ENCODE measurements at regions not wholly inside any gene's neighbourhood (a gene's known extent, or its start where the extent isn't known, plus 50 kb on each side); places are given as distances from the start of the nearest gene placed in this dataset.
A peak's percentile ranks its signal among the peaks of the same experiment; 100 is the strongest.
"Not testable (repeated sequence)": the region's sequence is repeated elsewhere in the genome, so short reads cannot be mapped to it uniquely, and the experiment has no call there.

DNA sequence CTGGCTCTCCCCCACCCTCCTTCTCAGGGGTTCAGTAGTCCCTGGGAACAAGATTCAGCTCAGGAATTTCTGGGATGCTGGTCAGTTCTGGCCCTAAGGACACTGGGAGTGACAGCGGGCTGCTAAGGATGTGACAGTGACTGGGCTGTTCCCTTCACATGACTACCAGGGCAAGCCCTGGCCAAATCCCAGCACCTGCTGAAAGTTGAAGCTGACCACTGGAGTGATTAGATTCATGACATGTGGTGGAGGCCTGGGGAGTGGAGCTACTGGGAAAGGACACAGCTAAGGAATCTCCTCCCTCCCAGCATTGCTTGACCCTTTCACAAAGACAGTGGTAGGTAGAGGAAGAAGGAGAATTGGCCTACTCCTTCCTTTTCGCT is 204.9 kb downstream of the DAD1 start:
- DNase-seq: no peak

DNA sequence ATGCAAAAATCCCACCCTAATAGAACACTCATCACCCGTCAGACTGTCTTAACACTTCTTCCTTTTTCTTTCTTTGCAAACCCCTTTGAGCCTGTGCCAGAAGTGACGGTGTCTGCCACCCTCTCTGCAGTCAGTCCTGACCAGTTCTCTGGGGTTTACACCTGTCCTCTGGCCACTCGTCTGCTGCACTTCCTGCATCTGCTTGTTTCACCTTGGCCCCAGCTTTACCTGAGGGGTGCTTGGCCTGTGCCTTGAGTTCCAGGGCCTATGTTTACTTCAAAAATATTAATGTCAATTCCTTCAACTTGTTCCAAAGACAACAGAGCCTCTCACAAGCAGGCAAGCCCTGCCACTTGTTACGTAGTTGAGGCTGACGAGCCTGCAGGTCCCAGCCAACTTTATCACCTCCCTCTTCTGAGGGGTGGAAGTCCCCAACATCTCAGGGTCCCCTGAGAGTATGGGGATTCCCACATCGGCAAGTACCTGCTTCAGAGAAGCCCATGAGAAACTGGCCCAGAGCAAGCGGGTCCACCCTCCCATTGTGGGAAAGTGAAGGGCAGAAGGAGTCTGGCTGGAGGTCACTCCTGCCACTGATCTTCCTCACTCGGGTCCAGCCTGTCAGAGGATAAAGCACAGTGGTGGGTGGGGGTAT is 205.4 kb downstream of the DAD1 start:
- DNase-seq: no peak

DNA sequence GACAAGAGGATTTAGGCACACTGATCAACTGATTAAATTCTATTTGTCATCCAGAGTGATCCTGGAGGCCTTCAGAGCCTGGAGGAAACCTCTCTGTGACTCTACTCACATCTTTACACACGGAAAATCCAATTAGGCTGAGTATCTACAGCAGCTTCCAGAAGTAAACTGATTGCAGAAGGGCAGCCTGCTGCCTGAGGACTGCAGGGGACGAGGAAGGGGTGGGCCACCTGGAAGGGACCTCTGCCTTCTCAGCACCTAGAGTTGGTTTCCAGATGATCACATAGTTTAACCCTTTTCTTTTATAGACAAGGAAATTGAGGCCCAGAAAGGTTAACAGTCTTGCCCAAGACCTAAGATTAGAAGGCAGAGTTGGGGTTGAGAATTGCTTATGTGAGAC is 206.1 kb downstream of the DAD1 start:
- DNase-seq: no peak

DNA sequence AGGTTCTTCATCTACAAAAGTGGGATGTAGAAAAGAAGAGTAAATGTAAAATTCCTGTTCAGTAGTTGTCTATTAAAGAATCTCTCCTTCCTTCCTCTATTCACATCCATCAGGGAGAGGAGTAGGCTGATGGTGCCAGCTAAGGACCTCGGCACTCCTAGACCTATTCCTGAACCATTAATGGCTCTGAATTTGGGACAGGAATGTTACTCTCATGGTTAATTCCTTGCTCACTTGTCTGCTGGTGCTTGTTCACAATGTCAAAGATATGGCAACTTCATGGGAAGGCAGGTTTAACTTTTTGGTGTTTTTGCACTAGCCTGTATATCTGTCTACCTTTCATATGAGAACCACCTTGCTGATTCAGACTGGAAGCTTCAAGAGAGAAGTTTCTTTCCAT is 206.6 kb downstream of the DAD1 start:
- DNase-seq: no peak

DNA sequence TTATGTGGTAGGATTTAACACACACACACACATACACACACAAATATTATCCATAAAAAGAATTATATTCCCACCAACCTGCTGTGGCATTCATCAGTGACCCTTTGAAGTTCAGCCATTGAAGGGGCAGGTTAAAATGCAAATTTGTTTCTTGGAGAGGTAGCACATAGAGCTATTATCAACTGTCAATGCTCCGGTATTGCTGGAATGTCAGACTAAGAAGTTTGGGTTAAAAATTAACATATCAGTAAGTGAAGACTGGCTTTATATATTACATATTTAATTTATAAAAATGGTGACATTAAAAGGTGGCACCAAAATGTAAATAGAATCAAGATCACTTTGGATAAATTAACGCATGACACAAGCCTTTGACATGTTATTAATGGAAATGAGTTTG is 207.3 kb downstream of the DAD1 start:
- DNase-seq: no peak

DNA sequence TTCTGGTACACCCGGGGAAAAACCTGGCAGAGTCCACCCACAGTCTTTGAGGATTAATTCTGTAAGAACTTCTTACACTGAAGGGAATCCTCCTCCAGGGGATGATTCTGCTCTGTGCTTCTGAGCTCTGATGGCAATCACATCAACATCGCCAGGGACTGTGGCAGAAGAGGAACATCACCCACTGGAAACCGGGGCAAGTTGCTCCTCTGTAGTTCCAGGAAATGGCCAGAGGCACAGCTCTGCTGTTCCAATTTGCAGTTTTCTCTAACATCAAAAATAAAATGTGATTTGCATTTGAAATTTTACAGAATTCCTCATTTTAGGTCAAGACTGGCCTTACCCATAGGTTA is 207.6 kb downstream of the DAD1 start:
- DNase-seq: no peak

DNA sequence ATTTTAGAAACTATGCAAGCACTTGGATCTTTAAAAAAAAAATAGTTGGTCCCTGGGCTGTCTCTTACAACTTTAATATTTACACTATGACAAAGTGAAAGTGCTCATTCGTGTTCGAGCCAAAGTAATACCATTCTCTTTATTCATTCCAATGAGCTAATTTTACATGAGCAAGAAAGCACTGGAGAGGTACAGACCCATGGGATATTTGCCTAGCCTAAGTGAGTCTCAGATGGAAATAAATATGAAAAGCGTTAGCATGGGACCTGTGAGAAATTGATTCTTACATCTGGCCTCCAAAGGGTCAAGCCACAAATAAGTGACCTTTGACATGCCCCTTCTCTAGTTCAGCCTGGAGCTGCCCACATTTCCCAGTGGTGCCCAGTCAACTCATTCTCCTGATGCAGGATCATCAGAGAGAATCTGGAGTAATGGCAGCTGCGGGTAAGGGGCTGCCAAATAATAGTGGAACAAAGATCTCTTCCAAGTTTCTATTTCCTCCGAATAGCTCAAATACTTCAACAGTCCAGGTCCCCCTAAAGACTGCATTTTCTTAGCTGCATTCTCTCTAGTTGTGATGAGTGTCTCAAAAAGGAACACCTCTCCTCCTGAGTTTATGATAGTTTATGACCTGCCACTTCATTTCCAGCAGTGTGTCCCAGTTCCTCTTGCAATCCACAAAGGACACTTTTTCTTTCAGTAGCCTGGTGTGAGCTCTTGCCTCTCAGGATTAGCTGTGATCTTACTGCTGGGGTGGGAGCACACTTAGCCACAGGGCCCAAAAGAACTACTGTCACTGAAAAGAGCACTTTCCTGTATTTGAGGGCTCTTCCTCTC is 208.2 kb downstream of the DAD1 start:
- no peak for DNase-seq

DNA sequence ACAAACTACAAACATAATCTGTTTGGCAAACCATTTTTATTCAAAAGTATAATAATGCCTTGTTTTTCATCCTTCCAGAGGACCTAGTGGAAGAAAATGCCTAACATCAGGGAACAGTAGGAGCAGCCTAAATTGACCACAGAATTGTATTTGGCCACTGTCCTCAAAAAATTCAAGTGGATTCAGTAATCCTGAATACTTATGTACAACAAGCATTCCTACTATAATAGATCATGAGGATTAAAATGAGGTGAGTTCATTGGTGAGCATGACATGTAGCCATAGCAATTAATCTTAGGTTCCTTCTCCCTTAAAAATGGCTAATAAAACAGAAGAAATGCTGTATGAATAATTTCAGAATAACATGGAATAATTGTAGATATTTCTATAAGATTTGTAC is 209.3 kb downstream of the DAD1 start:
- no peak for DNase-seq

DNA sequence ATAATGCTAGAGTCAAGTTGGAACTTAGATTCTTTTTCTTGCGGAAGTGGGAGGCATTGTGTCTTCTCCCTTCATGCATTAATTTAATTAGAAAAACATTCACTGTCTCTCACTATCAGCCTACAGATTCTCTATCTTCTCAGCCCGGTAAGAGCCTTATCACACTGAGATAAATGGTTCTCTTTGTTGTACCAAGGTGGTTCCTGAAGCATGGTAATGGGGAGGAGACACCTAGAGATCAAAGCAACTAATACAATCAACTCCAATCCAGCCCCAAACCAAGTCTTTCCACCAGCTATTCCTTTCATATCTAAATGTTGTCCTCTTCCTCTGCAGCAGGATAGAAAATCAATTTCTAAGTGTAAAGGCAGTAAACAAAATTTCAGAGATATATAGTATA is 210.8 kb downstream of the DAD1 start:
- DNase-seq: no peak

DNA sequence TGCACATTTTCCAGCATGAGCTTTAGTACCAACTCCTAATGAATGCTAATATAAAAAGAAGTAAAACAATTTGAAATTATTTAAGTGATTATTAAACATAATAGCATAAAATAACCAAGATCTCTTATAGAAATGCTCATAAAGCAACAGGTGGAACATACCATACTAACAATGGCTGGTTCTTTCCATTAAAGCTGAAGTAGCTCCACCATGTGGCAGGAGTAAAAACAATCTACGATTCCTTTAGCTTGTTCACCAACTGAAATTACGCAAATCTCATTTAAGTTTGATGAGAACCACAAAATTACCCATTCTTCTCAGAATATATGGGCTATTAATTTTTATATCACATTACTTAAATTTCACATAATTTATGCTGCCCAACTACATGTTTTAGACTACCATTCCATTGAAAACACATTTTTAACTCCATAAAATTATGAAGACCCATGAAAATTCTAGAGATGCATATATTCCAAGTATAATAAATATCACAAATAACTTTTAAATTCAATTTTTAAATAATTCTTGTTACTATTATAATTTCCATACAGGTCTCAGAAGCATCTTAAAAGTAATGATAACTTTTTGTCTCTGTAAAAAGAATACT is 213.6 kb downstream of the DAD1 start:
- DNase-seq: peak; percentile 77

DNA sequence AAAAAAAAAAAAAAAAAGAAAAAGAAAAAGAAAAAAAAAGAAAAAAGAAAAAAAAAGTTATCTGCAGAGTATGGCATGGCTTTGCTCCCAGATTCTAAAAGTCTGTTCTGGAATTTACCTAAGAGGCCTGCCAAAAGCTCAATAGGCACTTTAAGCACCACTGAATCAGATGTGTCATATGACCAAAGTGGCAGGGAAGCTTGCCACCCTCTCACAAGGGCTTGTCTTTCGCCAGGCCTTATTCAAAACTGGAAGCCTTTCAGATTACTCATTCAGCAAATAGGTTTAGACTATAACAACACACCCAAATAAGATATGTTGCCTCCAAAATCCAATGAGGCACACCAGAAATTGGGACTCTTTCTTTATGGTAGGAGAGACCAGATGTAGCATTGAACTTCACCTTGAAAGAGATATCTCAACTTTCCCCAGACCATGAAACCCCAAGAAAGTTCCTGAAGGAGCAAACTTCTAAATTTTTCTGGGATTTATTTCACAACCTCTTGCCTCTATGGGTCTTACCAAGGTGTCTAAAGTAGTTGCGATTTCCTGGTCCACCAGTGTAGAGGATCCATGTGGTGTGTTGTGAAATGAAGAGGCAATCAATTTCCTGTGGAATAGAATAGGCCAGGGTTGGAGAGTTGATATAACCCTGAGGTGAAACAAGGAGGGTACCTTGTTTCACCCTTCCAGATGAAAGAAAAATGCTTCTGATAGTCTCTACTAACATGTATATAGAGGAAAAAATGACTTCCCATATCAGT is 218.8 kb downstream of the DAD1 start:
- no peak for DNase-seq

DNA sequence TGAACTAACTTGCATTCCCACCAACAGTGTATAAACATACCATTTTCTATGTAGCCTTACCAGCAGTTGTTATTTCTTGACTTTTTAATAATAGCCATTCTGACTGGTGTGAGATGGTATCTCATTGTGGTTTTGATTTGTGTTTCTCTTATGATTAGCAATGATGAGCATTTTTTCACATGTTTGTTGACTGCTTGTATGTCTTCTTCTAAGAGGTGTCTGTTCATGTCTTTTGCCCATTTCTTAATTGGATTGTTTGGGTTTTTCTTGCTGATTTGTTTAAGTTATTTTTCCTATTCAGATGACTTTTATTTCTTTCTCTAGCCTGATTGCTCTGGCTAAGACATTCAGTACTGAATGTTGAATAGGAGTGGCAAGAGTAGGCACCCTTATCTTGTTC is 230.3 kb downstream of the DAD1 start:
- no peak for DNase-seq

DNA sequence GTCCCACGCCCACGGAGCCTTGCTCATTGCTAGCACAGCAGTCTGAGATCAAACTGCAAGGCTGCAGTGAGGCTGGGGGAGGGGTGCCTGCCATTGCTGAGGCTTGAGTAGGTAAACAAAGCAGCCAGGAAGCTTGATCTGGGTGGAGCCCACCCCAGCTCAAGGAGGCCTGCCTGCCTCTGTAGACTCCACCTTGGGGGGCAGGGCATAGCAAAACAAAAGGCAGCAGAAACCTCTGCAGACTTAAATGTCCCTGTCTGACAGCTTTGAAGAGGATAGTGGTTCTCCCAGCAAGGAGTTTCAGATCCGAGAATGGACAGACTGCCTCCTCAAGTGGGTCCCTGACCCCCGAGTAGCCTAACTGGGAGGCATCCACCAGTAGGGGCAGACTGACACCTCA is 239.7 kb downstream of the DAD1 start:
- not testable (repeated sequence) for DNase-seq

DNA sequence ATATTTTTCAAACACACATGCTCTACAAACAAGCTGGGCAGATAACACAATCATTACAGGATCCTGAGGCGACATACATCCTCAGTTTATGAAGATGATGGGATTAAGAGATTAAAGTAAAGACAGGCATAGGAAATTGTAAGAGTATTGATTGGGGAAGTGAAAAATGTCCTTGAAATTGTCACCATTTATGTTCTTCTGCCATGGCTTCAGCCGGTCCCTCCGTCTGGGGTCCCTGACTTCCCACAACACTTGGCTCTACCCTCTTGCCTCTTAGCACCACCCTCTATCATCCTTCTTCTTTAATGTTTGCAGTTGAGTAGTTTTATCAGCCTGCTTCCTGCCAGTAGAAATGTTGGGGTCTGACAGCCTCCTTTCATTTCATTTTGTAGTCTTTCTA is 244.4 kb downstream of the DAD1 start:
- no peak for DNase-seq

DNA sequence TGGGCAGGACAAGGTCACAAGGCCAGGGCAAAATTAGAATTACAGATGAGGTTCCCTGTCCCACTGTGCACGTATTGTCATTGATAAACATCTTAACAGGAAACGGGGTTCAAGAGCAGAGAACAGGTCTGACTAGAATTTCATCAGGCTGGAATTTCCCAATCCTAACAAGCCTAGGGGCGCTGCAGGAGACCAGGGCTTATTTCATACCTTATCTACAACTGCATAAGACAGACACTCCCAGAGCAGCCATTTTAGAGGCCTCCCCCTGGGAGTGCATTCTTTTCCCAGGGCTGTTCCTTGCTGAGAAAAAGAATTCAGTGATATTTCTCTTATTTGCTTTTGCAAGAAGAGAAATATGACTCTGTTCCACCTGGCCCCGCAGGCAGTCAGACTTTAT is 244.8 kb downstream of the DAD1 start:
- not testable (repeated sequence) for DNase-seq

DNA sequence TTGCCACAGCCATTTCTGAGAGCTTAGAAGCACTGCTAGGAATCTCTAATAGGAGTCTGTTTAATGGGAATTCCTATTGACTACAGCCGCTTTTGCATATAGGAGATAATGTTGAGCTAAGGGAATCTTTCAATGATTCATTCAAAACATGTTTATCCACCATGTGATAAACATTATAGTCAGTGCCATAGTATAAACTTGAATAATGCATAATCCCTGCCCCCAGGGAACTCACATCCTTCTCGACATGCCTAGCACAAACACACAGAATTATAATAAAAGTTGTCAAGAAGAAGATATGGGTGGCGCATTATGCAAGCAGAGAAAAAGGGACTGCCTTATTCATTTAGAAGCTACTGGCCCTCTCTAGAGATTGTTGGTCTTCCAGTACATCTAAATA is 248.0 kb downstream of the DAD1 start:
- DNase-seq: no peak

DNA sequence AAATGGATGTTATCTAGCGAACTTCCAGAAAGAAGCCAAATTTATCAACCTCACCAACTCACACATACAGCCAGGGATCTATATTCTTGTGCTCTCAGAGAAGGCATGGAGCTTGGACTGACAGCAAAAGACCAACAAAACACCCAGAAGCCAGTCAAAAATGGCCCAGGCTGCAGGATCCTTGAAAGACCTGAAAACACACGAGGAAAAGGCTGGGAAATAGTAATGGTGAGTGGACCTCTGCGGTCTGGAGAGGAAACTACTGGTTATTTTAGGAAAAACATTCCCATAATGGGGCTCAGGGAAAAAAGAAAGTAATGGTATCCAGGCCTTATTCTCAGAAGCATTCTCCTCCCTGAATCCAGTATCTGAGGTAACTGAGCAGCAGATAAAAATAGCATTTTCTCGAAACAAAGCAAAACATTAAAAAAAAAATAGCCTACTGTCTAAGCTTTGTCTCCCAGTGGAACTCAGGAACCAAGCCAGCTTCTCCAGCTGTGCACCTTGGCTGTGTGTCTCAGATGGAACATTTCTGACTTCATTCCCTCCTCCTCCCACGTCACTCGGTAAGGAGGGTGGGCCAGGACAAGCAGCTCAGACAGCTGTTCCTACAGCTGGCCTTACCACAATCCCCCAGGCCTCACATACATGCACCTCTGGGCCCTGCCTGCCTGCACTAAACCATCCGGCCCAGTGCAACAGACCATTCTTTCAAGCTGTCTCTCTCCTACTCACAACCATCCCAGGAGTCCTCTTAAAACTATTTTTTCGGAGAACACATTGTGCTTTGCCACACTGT is 249.9 kb downstream of the DAD1 start:
- DNase-seq: no peak

DNA sequence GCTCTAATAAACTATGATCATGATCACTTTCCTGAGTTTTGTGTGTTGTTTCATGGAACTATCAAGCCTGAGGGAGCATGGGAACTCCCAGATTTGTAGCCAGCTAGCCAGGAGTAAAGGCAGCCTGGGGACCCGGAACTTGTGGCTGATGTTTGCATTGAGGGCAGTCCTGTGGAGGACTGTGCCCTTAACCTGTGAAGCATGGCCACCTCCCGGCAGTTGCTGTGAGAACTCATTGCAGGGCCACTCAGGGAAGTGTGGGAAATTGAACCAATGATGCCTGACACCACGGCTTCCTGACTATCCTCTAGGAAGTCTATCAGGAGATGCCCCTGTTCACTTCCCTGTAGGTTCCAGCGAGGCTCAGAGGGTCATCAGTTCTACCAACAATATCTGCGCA is 250.6 kb downstream of the DAD1 start:
- DNase-seq: no peak

DNA sequence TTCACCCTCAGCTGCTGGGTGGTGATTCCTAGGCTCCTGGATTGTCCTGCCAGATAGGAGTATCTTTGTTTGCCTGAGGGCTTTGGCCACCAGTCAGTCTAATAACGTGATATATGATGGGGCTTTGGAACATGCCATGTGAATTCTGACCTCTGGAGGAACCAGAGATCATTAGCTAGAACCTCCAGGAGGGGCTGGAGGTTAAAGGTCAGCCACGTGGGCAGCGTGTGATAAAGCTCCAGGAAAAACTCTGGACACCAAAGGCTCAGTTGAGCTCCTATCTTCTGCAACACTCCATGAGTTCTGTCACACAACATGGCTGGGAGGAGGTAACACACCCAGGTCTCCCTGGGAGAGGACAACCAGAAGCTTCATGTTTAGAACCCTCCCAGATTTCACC is 251.1 kb downstream of the DAD1 start:
- no peak for DNase-seq

DNA sequence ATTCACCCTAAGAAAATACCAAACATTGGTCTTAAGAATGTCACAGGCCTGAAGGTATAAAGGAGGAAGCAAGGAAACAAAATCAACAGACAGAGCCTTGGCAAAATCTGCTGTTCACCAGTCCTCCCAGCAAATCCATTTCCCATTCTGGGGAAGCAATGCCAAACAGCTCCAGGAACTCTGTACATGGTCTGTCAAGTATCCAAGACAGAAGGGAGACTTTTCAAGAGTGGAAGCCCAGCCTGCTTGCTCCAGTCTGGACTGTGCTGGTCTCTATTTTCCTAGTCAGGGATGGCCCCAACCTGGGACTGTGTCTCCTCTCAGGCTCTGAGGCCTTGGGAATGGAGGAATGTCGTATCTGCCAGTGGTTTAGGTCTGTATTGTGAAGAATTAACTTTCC is 251.5 kb downstream of the DAD1 start:
- DNase-seq: no peak

DNA sequence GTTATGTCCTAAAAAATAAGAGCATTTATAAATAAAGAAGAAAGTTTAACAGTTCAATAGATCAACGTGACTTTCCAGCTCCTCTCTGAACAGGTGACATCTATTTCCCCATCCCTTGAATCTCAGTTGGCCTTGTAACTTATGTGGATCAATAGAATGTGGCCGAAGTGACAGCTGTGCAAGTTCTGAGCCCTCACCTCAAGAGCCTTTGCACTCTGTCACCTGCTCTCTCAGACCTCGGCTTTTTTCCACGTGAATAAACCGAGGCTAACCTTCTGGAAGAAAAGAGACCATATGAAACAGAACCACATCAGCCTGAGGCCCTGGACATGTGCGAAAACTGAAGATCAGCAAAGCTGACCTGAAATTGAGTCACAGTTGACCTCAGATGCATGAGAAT is 253.0 kb downstream of the DAD1 start:
- no peak for DNase-seq

DNA sequence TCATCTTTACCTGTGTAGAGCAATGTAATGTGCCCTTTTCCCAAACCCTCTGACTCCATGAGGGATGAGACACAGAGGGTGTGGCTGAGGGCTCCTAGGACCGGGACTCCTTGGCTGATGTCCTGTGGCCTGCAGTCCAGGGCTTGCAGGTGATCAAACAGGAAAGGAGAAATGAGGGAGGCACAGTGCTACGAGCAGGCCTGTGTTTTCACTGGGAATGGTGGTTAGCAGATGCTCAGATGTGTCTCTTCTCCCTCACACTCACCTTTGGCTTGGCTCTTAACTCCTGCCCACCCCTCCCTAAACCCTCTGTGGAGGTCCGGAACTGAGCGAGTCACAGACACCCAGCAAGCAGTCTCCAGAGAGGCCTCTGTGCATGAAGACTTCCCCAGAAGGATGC is 254.4 kb downstream of the DAD1 start:
- no peak for DNase-seq

DNA sequence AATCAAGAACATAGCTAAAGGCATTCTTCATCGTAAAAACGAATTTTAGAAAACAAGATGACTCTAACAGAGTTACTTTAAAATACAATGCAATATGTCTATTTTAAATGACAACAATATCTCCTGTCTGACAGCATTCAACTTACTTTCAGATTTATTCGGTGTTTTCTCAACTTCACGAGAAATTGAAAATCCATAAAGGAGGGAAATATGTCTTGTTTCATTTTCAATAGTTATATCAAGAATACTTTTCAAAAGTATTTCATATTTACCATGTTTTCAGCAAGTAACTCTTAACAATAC is 254.8 kb downstream of the DAD1 start:
- no peak for DNase-seq

All from dermis blood vessel endothelial cell (primary cell).